ENCODE measurements at regions not wholly inside any gene's neighbourhood (a gene's known extent, or its start where the extent isn't known, plus 50 kb on each side); places are given as distances from the start of the nearest gene placed in this dataset.

DNA sequence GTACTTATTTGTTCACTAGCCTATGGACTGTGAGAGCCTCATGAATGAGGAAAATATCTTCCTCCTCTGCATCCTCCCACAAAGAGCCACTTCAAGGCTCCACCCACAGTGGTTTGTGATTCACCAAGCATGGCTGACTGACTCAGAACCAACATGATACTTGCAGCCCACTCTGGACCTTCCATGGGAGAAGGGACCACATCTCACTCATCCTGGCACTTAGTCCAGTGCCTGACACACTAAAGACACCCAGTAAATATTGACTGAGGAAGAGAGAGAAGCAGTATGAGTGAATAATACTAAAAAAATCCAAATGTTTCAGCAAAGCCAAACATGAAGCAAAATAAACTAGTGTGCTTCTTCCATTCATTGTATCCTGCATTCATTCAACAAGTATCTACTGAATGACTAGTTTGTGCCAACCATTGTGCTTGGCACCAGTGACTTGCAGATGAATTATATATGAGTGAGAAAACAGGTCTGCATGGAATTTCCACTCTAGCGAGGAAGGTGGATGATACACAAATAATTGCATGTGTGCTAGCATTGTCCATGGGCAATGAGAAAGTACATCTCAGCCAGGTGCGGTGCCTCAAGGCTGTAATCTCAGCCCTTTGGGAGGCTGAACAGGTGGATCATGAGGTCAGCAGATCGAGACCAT, 54.9 kb upstream of the BLID start:
- CTCF ChIA-PET (ENCODE audit: partially characterized antibody), result no interaction called here
- no peaks in the 10 kb centered on the region for H3K79me2 ChIP-seq (ENCODE audit: control insufficient read depth in 1 of 2, insufficient read depth in 2 of 2, low read length in 2 of 2)
- TF ChIP-seq POLR2A (IDR thresholded peaks at IDR 0.05; ENCODE audit: control extremely low read depth in 1 of 2, low read depth in 2 of 2, low read length in 2 of 2) (no peak), CTBP2 (IDR thresholded peaks at IDR 0.05; ENCODE audit: borderline replicate concordance, insufficient read depth, insufficient read length, low read length) (no peak), TAF7 (optimal IDR thresholded peaks at IDR 0.05; ENCODE audit: borderline replicate concordance, low read depth, low read length) (no peak), RXRA (IDR thresholded peaks at IDR 0.05; ENCODE audit: insufficient read depth, low read depth, low read length) (no peak), RAD21 (IDR thresholded peaks at IDR 0.05 in 1 of 2, conservative IDR thresholded peaks at IDR 0.05 in 1 of 2; ENCODE audit: low read depth in 2 of 2, low read length in 2 of 2) (no peak), SIN3A (conservative IDR thresholded peaks at IDR 0.05 in 1 of 2, IDR thresholded peaks at IDR 0.05 in 1 of 2; ENCODE audit: low read depth in 1 of 2, low read length in 2 of 2) (no peak), ASH2L (IDR thresholded peaks at IDR 0.05; ENCODE audit: low read length) (no peak), FOSL1 (IDR thresholded peaks at IDR 0.05; ENCODE audit: insufficient read depth, low read depth, low read length) (no peak), BRCA1 (IDR thresholded peaks at IDR 0.05; ENCODE audit: low read depth, low read length) (no peak), POLR2AphosphoS5 (IDR thresholded peaks at IDR 0.05; ENCODE audit: low read depth, low read length) (no peak)
- TF ChIP-seq, protein P1, sequence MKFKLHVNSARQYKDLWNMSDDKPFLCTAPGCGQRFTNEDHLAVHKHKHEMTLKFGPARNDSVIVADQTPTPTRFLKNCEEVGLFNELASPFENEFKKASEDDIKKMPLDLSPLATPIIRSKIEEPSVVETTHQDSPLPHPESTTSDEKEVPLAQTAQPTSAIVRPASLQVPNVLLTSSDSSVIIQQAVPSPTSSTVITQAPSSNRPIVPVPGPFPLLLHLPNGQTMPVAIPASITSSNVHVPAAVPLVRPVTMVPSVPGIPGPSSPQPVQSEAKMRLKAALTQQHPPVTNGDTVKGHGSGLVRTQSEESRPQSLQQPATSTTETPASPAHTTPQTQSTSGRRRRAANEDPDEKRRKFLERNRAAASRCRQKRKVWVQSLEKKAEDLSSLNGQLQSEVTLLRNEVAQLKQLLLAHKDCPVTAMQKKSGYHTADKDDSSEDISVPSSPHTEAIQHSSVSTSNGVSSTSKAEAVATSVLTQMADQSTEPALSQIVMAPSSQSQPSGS (IDR thresholded peaks at IDR 0.05; ENCODE audit: low read length), result no peak
- TF ChIP-seq, protein P2, sequence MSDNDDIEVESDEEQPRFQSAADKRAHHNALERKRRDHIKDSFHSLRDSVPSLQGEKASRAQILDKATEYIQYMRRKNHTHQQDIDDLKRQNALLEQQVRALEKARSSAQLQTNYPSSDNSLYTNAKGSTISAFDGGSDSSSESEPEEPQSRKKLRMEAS (IDR thresholded peaks at IDR 0.05), result no peak

More for the DNA sequence above, 54.9 kb upstream of the BLID start:
- POLR2A ChIA-PET (ENCODE audit: partially characterized antibody), result no interaction called here
- H4K5ac ChIP-seq (ENCODE audit: insufficient read length, low read depth, low read length), result no peak overlapping the region
- FAIRE-seq (no peak), DNase-seq (ENCODE audit: low read depth in 1 of 2, low spot score in 2 of 2) (no peak)
- no peaks in the 10 kb centered on the region for H4K20me1 ChIP-seq (replicated peaks in 1 of 2; ENCODE audit: control insufficient read depth in 1 of 2, insufficient read depth in 2 of 2, low read length in 2 of 2)
- H3K9ac ChIP-seq (replicated peaks in 1 of 4; ENCODE audit: extremely low read depth in 1 of 4, low read depth in 3 of 4, low read length in 3 of 4), result no peak overlapping the region
- H3K4me3 ChIP-seq (ENCODE audit: extremely low read depth in 1 of 4, insufficient read depth in 2 of 4, low read depth in 3 of 4, low read length in 4 of 4), result no peak overlapping the region
- H2BK20ac ChIP-seq (ENCODE audit: low read length), result no peak overlapping the region
- H3K56ac ChIP-seq (replicated peaks; ENCODE audit: insufficient read length, low read depth, low read length), result no peak overlapping the region
- H3K14ac ChIP-seq (ENCODE audit: insufficient read length), result no peak overlapping the region
- H3K4me2 ChIP-seq (ENCODE audit: insufficient read depth in 1 of 2, low read depth in 2 of 2, low read length in 2 of 2), result no peak overlapping the region
- H3K27me3 ChIP-seq (replicated peaks in 1 of 4; ENCODE audit: control insufficient read depth in 3 of 4, extremely low read depth in 1 of 4, insufficient read depth in 3 of 4, low read length in 3 of 4), result no peaks in the 10 kb centered on the region
- no peak overlapping the region for H2BK15ac ChIP-seq (ENCODE audit: low read length)
- no peaks in the 10 kb centered on the region for H3K23me2 ChIP-seq (ENCODE audit: low read depth, low read length)
- 89% methylated on average over 3 of the region's 3 CpGs; no CpG with 5 or more reads in 1 of the 2 experiments for WGBS, 2 experiments (ENCODE audit: extremely low coverage in 1 of 2, insufficient coverage in 1 of 2, insufficient read length in 1 of 2, insufficient replicate concordance in 2 of 2, low coverage in 1 of 2, low lambda C conversion rate in 2 of 2, missing lambda C conversion rate in 1 of 2)
- H3K27ac ChIP-seq (ENCODE audit: low read depth, low read length), result no peak overlapping the region
- no peak overlapping the region for H2BK5ac ChIP-seq (ENCODE audit: low read depth, low read length)
- no peak overlapping the region for H2BK120ac ChIP-seq (replicated peaks; ENCODE audit: low read depth, low read length)
- H3K23ac ChIP-seq (ENCODE audit: insufficient read length), result no peak overlapping the region
- H4K8ac ChIP-seq (ENCODE audit: extremely low read depth, insufficient read depth, low read length), result no peak overlapping the region
- H3K4ac ChIP-seq (replicated peaks; ENCODE audit: insufficient read length, low read depth, low read length), result no peak overlapping the region
- no peak overlapping the region for H2AK5ac ChIP-seq (ENCODE audit: low read depth, low read length)
- no peak overlapping the region for H4K91ac ChIP-seq (replicated peaks; ENCODE audit: insufficient read length, low read length)
- H3K18ac ChIP-seq (ENCODE audit: extremely low read depth, low read length), result no peak overlapping the region
- H3K9me3 ChIP-seq (ENCODE audit: insufficient read depth in 2 of 2, low read depth in 1 of 2, low read length in 1 of 2), result no peaks in the 10 kb centered on the region
- no peaks in the 10 kb centered on the region for H3K79me1 ChIP-seq (ENCODE audit: low read depth, low read length)
- no peak overlapping the region for H2AFZ ChIP-seq (ENCODE audit: low read length)
- H2BK12ac ChIP-seq (ENCODE audit: low read depth, low read length), result no peak overlapping the region
- H3K36me3 ChIP-seq (ENCODE audit: control insufficient read depth in 2 of 4, insufficient read depth in 4 of 4, low read length in 3 of 4), result no peaks in the 10 kb centered on the region
- H3K4me1 ChIP-seq (replicated peaks in 1 of 4; ENCODE audit: control insufficient read depth in 3 of 4, insufficient read depth in 4 of 4, low read length in 3 of 4), result peaks cover 0 to 2% (median 0%) of the 10 kb centered on the region in 4 experiments; a peak in 1 of 7 replicates

Data from H1 (cell line).